ENCODE measurements at regions not wholly inside any gene's neighbourhood (a gene's known extent, or its start where the extent isn't known, plus 50 kb on each side); places are given as distances from the start of the nearest gene placed in this dataset.

DNA sequence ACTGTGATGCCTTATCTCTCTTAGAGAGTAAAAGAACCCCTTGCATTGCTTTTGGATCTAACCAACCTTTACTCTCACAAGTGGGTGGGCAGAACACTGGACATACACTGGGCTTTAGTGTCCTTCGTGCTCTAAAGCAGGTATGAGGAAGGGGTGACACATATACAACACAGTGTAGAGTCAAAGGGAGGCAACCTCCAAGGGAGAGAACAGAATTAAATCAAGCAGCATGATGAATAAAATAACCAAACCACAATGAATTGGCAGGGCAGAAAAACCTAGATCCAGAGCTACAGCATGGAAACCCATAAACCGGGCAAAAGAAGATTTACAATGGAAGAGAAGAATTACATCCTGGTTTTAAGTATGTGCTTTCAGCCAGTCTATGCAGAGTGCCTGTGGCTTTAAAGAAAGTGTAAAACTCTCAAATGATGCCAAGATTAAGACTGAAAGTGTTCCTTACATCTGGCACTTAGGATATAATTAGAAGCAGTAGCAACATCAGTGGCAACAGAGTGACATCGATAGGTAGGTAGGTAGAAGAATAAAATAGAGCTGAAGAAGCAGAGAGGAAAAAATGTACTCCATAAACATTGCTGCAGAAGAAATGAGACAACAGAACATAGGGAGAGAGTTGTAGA lies 191.7 kb upstream of the ZC3H15 start:
- TF ChIP-seq, protein P1, sequence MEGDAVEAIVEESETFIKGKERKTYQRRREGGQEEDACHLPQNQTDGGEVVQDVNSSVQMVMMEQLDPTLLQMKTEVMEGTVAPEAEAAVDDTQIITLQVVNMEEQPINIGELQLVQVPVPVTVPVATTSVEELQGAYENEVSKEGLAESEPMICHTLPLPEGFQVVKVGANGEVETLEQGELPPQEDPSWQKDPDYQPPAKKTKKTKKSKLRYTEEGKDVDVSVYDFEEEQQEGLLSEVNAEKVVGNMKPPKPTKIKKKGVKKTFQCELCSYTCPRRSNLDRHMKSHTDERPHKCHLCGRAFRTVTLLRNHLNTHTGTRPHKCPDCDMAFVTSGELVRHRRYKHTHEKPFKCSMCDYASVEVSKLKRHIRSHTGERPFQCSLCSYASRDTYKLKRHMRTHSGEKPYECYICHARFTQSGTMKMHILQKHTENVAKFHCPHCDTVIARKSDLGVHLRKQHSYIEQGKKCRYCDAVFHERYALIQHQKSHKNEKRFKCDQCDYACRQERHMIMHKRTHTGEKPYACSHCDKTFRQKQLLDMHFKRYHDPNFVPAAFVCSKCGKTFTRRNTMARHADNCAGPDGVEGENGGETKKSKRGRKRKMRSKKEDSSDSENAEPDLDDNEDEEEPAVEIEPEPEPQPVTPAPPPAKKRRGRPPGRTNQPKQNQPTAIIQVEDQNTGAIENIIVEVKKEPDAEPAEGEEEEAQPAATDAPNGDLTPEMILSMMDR (IDR thresholded peaks at IDR 0.05; ENCODE audit: insufficient read depth, low read depth, low read length, missing control alignments) = no peak
- DNase-seq (ENCODE audit: low read depth) = no peak
- no peak overlapping the region for H3K4me3 ChIP-seq (ENCODE audit: low read length)

DNA sequence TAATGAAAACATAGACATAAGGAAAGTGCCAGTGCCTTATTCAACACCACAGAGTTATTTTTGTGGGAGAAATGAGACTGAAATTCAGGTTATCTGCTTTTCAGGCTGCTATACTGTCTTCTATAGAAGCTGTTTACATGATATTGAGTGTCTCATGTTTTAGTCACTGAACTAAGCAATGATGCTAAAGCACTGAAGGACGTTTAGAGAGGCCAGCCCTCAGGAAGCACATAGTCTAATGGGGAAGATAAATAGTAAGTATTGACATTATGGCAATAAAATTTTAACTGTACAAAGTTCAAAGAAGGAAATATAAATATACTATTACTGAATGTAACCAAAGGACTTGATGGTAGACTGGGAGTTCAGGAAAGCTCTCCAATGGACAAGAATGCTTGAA lies 186.4 kb upstream of the ZC3H15 start:
- TF ChIP-seq, protein P1 (IDR thresholded peaks at IDR 0.05; ENCODE audit: insufficient read depth, low read depth, low read length, missing control alignments) = no peak
- DNase-seq (ENCODE audit: low read depth) = no peak
- H3K4me3 ChIP-seq (ENCODE audit: low read length) = no peak overlapping the region

DNA sequence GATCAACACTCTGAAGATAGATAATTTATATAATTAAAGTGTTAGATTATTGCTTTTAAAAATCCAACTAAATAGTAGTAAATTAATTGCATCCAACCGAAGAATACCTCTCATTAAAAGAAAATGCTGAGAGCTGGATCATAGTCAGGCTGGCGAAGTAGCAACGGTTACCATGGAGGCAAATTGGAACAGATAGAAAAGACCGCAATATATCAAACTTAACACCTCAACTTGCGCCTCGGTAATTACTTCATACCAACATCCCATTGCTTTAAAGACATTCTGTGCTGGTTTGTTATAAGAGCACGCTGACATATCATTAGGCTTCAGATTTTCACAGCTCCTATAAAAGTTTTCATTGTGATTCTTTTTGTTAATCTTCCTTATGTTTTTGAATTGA lies 183.8 kb upstream of the ZC3H15 start:
- TF ChIP-seq, protein P1 (IDR thresholded peaks at IDR 0.05; ENCODE audit: insufficient read depth, low read depth, low read length, missing control alignments) = no peak
- DNase-seq (ENCODE audit: low read depth) = no peak
- H3K4me3 ChIP-seq (ENCODE audit: low read length) = no peak overlapping the region

GRCh38 chr2:186303091-186303490 lies 183.0 kb upstream of the ZC3H15 start:
- no peak overlapping the region for H3K4me3 ChIP-seq (ENCODE audit: low read length)
- TF ChIP-seq, protein P1 (IDR thresholded peaks at IDR 0.05; ENCODE audit: insufficient read depth, low read depth, low read length, missing control alignments) = no peak
- peak; percentile 83 for DNase-seq (ENCODE audit: low read depth)

- TF ChIP-seq, protein P1 (IDR thresholded peaks at IDR 0.05; ENCODE audit: insufficient read depth, low read depth, low read length, missing control alignments) = no peak
- H3K4me3 ChIP-seq (ENCODE audit: low read length) = no peak overlapping the region
- DNase-seq (ENCODE audit: low read depth) = no peak
Measured at GRCh38 chr2:186304064-186304463, 182.0 kb upstream of the ZC3H15 start.

- no peak overlapping the region for H3K4me3 ChIP-seq (ENCODE audit: low read length)
- TF ChIP-seq, protein P1 (IDR thresholded peaks at IDR 0.05; ENCODE audit: insufficient read depth, low read depth, low read length, missing control alignments) = no peak
- no peak for DNase-seq (ENCODE audit: low read depth)
Measured at GRCh38 chr2:186306754-186307153, 179.3 kb upstream of the ZC3H15 start.

DNA sequence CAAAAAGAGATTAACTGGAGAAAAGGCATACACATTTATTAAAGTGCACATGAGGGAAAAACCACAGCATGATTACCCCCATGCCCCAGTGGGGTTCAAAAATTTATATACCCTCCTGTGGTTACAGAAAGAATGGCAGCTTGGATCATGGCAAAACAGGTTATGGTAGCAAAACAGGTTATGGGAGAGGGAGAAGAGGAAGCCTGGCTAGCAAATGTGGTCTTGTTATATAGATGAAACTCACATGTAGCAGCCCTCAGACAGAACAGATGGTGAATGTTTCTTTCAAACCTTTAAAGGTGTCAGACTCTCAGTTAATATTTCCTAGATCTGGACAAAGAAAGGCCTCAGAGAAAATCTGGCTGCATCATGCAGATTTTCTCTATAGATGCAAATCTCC lies 178.2 kb upstream of the ZC3H15 start:
- peak; percentile 62 for DNase-seq (ENCODE audit: low read depth)
- H3K4me3 ChIP-seq (ENCODE audit: low read length) = no peak overlapping the region
- TF ChIP-seq, protein P1 (IDR thresholded peaks at IDR 0.05; ENCODE audit: insufficient read depth, low read depth, low read length, missing control alignments) = peak; percentile 35
